Stomach (tissue), 8 donors: ENCODE measurements at regions not wholly inside any gene's neighbourhood (a gene's known extent, or its start where the extent isn't known, plus 50 kb on each side); places are given as distances from the start of the nearest gene placed in this dataset.

Experiments used
- DNase-seq, 2 donors: peaks; one replicate each; pipeline versions ENCODE4 v3.0.0 to v3.0.0-alpha.2; 2013 to 2019
- H3K27ac ChIP-seq, 5 donors: fragments of 200-600 bp in 4 of 5; sonication (generic) in 4 of 5; one replicate each; pipeline ENCODE4 v1.5.1; 2013 to 2019; ENCODE audit warnings: mild to moderate bottlenecking in 1 of 5, moderate library complexity in 1 of 5
- H3K27me3 ChIP-seq, 3 donors: fragments of 200-600 bp; sonication (generic); one replicate each; pipeline ENCODE4 v1.5.1; 2017 to 2019; ENCODE audit warnings: mixed run types in 1 of 3
- H3K36me3 ChIP-seq, 4 donors: fragments of 200-600 bp; sonication (generic); 1 replicate in 3 of 4; 2 replicates in 1 of 4; pipeline ENCODE4 v1.5.1; 2016 to 2019
- H3K4me1 ChIP-seq, 4 donors: fragments of 200-600 bp; sonication (generic); one replicate each; pipeline ENCODE4 v1.5.1; 2016 to 2019
- H3K4me3 ChIP-seq, 4 donors: fragments of 200-600 bp; sonication (generic) in 3 of 4; one replicate each; pipeline ENCODE4 v1.5.1; 2016 to 2019; ENCODE audit warnings: mild to moderate bottlenecking in 1 of 4
- H3K9me3 ChIP-seq, 4 donors: fragments of 200-600 bp; sonication (generic); one replicate each; pipeline ENCODE4 v1.5.1; 2016 to 2019
- EP300 ChIP-seq: sonication (generic); formaldehyde crosslinking; IDR thresholded peaks from one replicate; pipeline ENCODE4 v1.6.1; 2017; ENCODE audit warnings: antibody characterized with exemption
- POLR2A ChIP-seq, 4 donors: fragments of 450-650 bp; IDR thresholded peaks; one replicate each; pipeline ENCODE4 v1.6.1; 2016; ENCODE audit warnings: antibody characterized with exemption in 4 of 4, control low read depth in 2 of 4, mild to moderate bottlenecking in 1 of 4, moderate library complexity in 1 of 4
- POLR2AphosphoS5 ChIP-seq, 3 donors: sonication (generic); formaldehyde crosslinking; IDR thresholded peaks; one replicate each; pipeline ENCODE4 v1.6.1; 2016; ENCODE audit warnings: antibody characterized with exemption in 3 of 3
- WGBS, 5 donors: extraction: QIAGEN DNeasy Blood & Tissue Kit in 3 of 5; methylation state at CpG; one replicate each; pipeline versions ENCODE4 v1.1.5 to v1.1.7; 2013 to 2018; 5-methylcytosine and 5-hydroxymethylcytosine counted together
- intact Hi-C: fragments of 100-400 bp; cut with DNase I; formaldehyde crosslinking; loops from one replicate; pipeline ENCODE4 v1.15.1; 2023; ENCODE audit warnings: low total_unique reads
- TF ChIP-seq, protein P1 (sequence below), 7 experiments: fragments of 450-650 bp in 4 of 7; fragments of 200-600 bp in 3 of 7; sonication (generic) in 3 of 7; IDR thresholded peaks; one replicate each; pipeline ENCODE4 v1.5.1; 2016 to 2019; ENCODE audit warnings: antibody characterized with exemption in 7 of 7, control low read depth in 2 of 7, mild to moderate bottlenecking in 1 of 7
- donor health status: healthy with polysubstance abuse.
- donor health status: Bipolar disorder and iron deficiency.
- donor health status: healthy.

- Histone ChIP-seq H3K36me3 (no peaks in the 10 kb centered on the region), H3K4me1 (peaks cover 0 to 11% (median 3%) of the 10 kb centered on the region in 4 donors), H3K27ac (no peak overlapping the region), H3K4me3 (no peak overlapping the region), H3K27me3 (peaks cover 0 to 33% (median 0%) of the 10 kb centered on the region in 3 donors), H3K9me3 (no peaks in the 10 kb centered on the region)
- intact Hi-C loops: no loop called here
- 60 to 81% (median 73%) methylated on average over 2 of the region's 2 CpGs for WGBS, 5 donors
- no peak for DNase-seq
- TF ChIP-seq EP300 (no peak), POLR2AphosphoS5 (IDR thresholded peaks at IDR 0.05) (no peak), POLR2A (IDR thresholded peaks at IDR 0.05) (no peak)
- TF ChIP-seq, protein P1, sequence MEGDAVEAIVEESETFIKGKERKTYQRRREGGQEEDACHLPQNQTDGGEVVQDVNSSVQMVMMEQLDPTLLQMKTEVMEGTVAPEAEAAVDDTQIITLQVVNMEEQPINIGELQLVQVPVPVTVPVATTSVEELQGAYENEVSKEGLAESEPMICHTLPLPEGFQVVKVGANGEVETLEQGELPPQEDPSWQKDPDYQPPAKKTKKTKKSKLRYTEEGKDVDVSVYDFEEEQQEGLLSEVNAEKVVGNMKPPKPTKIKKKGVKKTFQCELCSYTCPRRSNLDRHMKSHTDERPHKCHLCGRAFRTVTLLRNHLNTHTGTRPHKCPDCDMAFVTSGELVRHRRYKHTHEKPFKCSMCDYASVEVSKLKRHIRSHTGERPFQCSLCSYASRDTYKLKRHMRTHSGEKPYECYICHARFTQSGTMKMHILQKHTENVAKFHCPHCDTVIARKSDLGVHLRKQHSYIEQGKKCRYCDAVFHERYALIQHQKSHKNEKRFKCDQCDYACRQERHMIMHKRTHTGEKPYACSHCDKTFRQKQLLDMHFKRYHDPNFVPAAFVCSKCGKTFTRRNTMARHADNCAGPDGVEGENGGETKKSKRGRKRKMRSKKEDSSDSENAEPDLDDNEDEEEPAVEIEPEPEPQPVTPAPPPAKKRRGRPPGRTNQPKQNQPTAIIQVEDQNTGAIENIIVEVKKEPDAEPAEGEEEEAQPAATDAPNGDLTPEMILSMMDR (IDR thresholded peaks at IDR 0.05): no peak
Observed at GRCh38 chr12:107487011-107487680, 198.5 kb upstream of the PWP1 start.

GRCh38 chr12:107488666-107489065 lies 196.9 kb upstream of the PWP1 start:
- no peak overlapping the region for H3K27ac ChIP-seq
- TF ChIP-seq EP300: no peak
- TF ChIP-seq, protein P1 (IDR thresholded peaks at IDR 0.05): no peak
- TF ChIP-seq POLR2A (IDR thresholded peaks at IDR 0.05): no peak
- TF ChIP-seq POLR2AphosphoS5 (IDR thresholded peaks at IDR 0.05): no peak
- H3K4me3 ChIP-seq: no peak overlapping the region
- no peaks in the 10 kb centered on the region for H3K36me3 ChIP-seq
- intact Hi-C loops: no loop called here
- H3K4me1 ChIP-seq: peaks cover 0 to 11% (median 3%) of the 10 kb centered on the region in 4 donors
- H3K9me3 ChIP-seq: no peaks in the 10 kb centered on the region
- 75 to 88% (median 77%) methylated on average over 2 of the region's 2 CpGs for WGBS, 5 donors
- peaks cover 0 to 25% (median 0%) of the 10 kb centered on the region in 3 donors for H3K27me3 ChIP-seq
- DNase-seq: no peak

DNA sequence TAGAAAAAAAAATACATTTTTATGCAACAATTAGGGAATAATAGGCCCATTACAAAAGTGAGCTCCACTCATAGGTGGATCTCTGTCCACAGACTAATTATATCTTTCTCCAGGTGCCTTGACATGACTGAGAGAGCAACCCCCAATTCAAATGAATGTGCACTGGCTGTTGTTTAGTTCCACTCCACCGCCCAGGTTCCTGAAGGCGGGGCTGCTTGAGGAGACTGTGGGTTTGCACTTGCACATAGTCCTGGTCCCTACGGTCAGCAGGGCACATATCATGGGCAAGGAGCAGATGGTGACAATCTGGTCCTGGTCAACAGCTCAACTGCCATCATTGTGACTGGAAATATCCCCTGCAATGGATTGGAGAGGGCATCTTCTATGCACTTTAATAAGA lies 195.6 kb upstream of the PWP1 start:
- no peak overlapping the region for H3K27ac ChIP-seq
- no peaks in the 10 kb centered on the region for H3K36me3 ChIP-seq
- H3K4me1 ChIP-seq: peaks cover 0 to 11% (median 3%) of the 10 kb centered on the region in 4 donors
- TF ChIP-seq, protein P1 (IDR thresholded peaks at IDR 0.05): no peak
- TF ChIP-seq EP300: no peak
- no peak for TF ChIP-seq POLR2A (IDR thresholded peaks at IDR 0.05)
- no peak for TF ChIP-seq POLR2AphosphoS5 (IDR thresholded peaks at IDR 0.05)
- peaks cover 0 to 15% (median 0%) of the 10 kb centered on the region in 3 donors for H3K27me3 ChIP-seq
- intact Hi-C loops: no loop called here
- no peak for DNase-seq
- 62 to 89% (median 78%) methylated on average over 3 of the region's 3 CpGs for WGBS, 5 donors
- H3K9me3 ChIP-seq: no peaks in the 10 kb centered on the region
- H3K4me3 ChIP-seq: no peak overlapping the region

DNA sequence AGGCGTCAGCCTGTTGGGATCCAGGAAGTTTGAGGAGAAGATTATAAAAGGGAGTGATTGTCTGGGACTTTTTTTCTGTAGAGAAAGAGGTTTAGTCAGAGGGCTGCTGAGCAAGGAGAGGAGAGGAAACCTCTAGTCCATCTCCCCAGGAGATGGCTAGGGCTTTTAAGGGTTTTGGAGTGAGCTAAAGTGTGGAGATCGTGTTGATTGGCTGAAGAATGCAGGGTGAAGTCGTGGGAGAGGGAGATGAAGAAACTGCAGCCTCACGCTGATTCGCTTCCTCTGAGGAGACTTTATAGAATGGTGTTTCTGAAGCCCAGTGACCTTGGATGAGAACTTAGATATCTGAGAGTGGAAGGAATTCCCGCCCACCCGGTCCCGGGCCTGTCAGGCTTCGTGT lies 193.7 kb upstream of the PWP1 start:
- Histone ChIP-seq H3K9me3 (no peaks in the 10 kb centered on the region), H3K4me3 (no peak overlapping the region), H3K27ac (no peak overlapping the region), H3K4me1 (no peaks in the 10 kb centered on the region), H3K36me3 (no peaks in the 10 kb centered on the region), H3K27me3 (peaks cover 0 to 14% (median 0%) of the 10 kb centered on the region in 3 donors)
- TF ChIP-seq POLR2AphosphoS5 (IDR thresholded peaks at IDR 0.05): no peak
- no peak for TF ChIP-seq POLR2A (IDR thresholded peaks at IDR 0.05)
- TF ChIP-seq, protein P1 (IDR thresholded peaks at IDR 0.05): no peak
- no peak for TF ChIP-seq EP300
- no peak for DNase-seq
- intact Hi-C loops: no loop called here
- WGBS, 5 donors: 73 to 80% (median 77%) methylated on average over 9 of the region's 9 CpGs
